ENCODE measurements at regions not wholly inside any gene's neighbourhood (a gene's known extent, or its start where the extent isn't known, plus 50 kb on each side); places are given as distances from the start of the nearest gene placed in this dataset.

DNA sequence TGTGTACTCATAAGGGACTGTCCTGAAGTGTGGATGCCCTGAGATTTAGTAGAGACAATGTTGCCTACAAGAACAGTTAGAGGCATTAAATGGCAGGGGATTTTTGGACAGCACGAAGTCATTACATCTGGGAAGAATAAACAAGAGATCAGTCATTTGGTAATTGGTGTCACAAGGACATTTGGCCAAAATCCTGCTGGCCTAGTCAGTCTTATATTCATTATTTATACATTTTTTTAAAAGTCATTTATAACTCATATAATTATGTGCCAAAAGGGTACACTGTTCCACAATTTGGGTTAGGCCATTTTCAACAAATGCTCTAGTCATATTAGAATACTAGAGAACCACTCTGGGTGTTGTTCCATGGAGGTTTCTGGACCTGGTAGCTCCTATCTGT, 104.7 kb downstream of the LRATD1 start:
- TF ChIP-seq PATZ1 (CRISPR knock-in tag; IDR thresholded peaks at IDR 0.05; ENCODE audit: borderline replicate concordance) (no peak), ZNF8 (CRISPR knock-in tag; IDR thresholded peaks at IDR 0.05) (no peak), ZNF70 (CRISPR knock-in tag; IDR thresholded peaks at IDR 0.05) (no peak), GLIS3 (CRISPR knock-in tag; IDR thresholded peaks at IDR 0.05) (no peak), ESRRG (CRISPR knock-in tag; IDR thresholded peaks at IDR 0.05) (no peak), ZFP3 (CRISPR knock-in tag; IDR thresholded peaks at IDR 0.05) (no peak), RARB (CRISPR knock-in tag; IDR thresholded peaks at IDR 0.05) (no peak), ISL1 (CRISPR knock-in tag; IDR thresholded peaks at IDR 0.05) (no peak), CSDC2 (CRISPR knock-in tag; IDR thresholded peaks at IDR 0.05) (no peak), ZC3H10 (CRISPR knock-in tag; IDR thresholded peaks at IDR 0.05) (no peak), ZFP30 (CRISPR knock-in tag; IDR thresholded peaks at IDR 0.05) (no peak), ARNTL (CRISPR knock-in tag; IDR thresholded peaks at IDR 0.05; ENCODE audit: borderline replicate concordance, low read depth) (no peak)
- TF ChIP-seq, protein P1, sequence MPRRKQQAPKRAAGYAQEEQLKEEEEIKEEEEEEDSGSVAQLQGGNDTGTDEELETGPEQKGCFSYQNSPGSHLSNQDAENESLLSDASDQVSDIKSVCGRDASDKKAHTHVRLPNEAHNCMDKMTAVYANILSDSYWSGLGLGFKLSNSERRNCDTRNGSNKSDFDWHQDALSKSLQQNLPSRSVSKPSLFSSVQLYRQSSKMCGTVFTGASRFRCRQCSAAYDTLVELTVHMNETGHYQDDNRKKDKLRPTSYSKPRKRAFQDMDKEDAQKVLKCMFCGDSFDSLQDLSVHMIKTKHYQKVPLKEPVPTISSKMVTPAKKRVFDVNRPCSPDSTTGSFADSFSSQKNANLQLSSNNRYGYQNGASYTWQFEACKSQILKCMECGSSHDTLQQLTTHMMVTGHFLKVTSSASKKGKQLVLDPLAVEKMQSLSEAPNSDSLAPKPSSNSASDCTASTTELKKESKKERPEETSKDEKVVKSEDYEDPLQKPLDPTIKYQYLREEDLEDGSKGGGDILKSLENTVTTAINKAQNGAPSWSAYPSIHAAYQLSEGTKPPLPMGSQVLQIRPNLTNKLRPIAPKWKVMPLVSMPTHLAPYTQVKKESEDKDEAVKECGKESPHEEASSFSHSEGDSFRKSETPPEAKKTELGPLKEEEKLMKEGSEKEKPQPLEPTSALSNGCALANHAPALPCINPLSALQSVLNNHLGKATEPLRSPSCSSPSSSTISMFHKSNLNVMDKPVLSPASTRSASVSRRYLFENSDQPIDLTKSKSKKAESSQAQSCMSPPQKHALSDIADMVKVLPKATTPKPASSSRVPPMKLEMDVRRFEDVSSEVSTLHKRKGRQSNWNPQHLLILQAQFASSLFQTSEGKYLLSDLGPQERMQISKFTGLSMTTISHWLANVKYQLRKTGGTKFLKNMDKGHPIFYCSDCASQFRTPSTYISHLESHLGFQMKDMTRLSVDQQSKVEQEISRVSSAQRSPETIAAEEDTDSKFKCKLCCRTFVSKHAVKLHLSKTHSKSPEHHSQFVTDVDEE (CRISPR knock-in tag; IDR thresholded peaks at IDR 0.05), result no peak
- TF ChIP-seq, protein P2, sequence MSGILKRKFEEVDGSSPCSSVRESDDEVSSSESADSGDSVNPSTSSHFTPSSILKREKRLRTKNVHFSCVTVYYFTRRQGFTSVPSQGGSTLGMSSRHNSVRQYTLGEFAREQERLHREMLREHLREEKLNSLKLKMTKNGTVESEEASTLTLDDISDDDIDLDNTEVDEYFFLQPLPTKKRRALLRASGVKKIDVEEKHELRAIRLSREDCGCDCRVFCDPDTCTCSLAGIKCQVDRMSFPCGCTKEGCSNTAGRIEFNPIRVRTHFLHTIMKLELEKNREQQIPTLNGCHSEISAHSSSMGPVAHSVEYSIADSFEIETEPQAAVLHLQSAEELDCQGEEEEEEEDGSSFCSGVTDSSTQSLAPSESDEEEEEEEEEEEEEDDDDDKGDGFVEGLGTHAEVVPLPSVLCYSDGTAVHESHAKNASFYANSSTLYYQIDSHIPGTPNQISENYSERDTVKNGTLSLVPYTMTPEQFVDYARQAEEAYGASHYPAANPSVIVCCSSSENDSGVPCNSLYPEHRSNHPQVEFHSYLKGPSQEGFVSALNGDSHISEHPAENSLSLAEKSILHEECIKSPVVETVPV (CRISPR knock-in tag; IDR thresholded peaks at IDR 0.05), result no peak
- TF ChIP-seq, protein P3, sequence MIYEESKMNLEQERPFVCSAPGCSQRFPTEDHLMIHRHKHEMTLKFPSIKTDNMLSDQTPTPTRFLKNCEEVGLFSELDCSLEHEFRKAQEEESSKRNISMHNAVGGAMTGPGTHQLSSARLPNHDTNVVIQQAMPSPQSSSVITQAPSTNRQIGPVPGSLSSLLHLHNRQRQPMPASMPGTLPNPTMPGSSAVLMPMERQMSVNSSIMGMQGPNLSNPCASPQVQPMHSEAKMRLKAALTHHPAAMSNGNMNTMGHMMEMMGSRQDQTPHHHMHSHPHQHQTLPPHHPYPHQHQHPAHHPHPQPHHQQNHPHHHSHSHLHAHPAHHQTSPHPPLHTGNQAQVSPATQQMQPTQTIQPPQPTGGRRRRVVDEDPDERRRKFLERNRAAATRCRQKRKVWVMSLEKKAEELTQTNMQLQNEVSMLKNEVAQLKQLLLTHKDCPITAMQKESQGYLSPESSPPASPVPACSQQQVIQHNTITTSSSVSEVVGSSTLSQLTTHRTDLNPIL (CRISPR knock-in tag; IDR thresholded peaks at IDR 0.05; ENCODE audit: low read depth), result no peak
- no peak for ATAC-seq

DNA sequence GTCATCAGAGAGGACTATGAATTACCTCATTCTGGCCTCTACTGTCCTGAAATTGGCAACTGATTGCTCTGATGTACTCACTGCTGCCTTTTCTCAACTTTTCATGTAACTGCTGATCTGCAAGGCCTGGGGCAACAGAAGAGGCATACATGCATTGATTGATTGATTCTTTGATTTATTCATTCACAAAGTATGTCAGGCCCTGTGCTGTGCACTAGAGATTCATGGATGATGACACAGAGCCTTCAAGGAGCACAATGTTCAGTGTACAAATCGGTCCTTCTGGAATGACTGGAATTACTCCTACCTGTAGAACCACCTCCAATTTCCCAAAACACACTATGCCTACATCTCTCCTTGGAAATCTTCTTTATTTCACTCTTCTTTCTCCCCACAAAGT, 111.3 kb downstream of the LRATD1 start:
- no peak for TF ChIP-seq ZFP3 (CRISPR knock-in tag; IDR thresholded peaks at IDR 0.05)
- no peak for TF ChIP-seq ZNF565 (CRISPR knock-in tag; conservative IDR thresholded peaks at IDR 0.05; ENCODE audit: low read depth)
- TF ChIP-seq, protein P2 (CRISPR knock-in tag; IDR thresholded peaks at IDR 0.05), result no peak
- no peak for TF ChIP-seq ARNTL (CRISPR knock-in tag; IDR thresholded peaks at IDR 0.05; ENCODE audit: borderline replicate concordance, low read depth)
- TF ChIP-seq TOX (CRISPR knock-in tag; IDR thresholded peaks at IDR 0.05; ENCODE audit: borderline replicate concordance), result no peak
- no peak for TF ChIP-seq POU6F1 (CRISPR knock-in tag; IDR thresholded peaks at IDR 0.05; ENCODE audit: borderline replicate concordance, low read depth)
- TF ChIP-seq, protein P3 (CRISPR knock-in tag; IDR thresholded peaks at IDR 0.05; ENCODE audit: low read depth), result no peak
- no peak for TF ChIP-seq PPARA (CRISPR knock-in tag; IDR thresholded peaks at IDR 0.05; ENCODE audit: borderline replicate concordance)
- TF ChIP-seq ZNF8 (CRISPR knock-in tag; IDR thresholded peaks at IDR 0.05), result no peak
- TF ChIP-seq GLIS3 (CRISPR knock-in tag; IDR thresholded peaks at IDR 0.05), result no peak
- TF ChIP-seq ZC3H10 (CRISPR knock-in tag; IDR thresholded peaks at IDR 0.05), result no peak
- no peak for TF ChIP-seq TCF4 (CRISPR knock-in tag; IDR thresholded peaks at IDR 0.05; ENCODE audit: borderline replicate concordance)
- TF ChIP-seq ESRRG (CRISPR knock-in tag; IDR thresholded peaks at IDR 0.05), result no peak
- TF ChIP-seq ZFP30 (CRISPR knock-in tag; IDR thresholded peaks at IDR 0.05), result no peak
- TF ChIP-seq BACH2 (CRISPR knock-in tag; IDR thresholded peaks at IDR 0.05; ENCODE audit: borderline replicate concordance), result no peak
- no peak for TF ChIP-seq ISL1 (CRISPR knock-in tag; IDR thresholded peaks at IDR 0.05)
- TF ChIP-seq, protein P1 (CRISPR knock-in tag; IDR thresholded peaks at IDR 0.05), result no peak
- no peak for TF ChIP-seq SNAI2 (CRISPR knock-in tag; IDR thresholded peaks at IDR 0.05)
- TF ChIP-seq RARB (CRISPR knock-in tag; IDR thresholded peaks at IDR 0.05), result no peak
- ATAC-seq, result no peak
